RKO (cell line): ENCODE measurements at regions not wholly inside any gene's neighbourhood (a gene's known extent, or its start where the extent isn't known, plus 50 kb on each side); places are given as distances from the start of the nearest gene placed in this dataset.

ENCODE experiments used
- DNase-seq: peaks from one replicate; pipeline ENCODE4 v3.0.0-alpha.2; 2016; ENCODE audit warnings: low spot score

DNA sequence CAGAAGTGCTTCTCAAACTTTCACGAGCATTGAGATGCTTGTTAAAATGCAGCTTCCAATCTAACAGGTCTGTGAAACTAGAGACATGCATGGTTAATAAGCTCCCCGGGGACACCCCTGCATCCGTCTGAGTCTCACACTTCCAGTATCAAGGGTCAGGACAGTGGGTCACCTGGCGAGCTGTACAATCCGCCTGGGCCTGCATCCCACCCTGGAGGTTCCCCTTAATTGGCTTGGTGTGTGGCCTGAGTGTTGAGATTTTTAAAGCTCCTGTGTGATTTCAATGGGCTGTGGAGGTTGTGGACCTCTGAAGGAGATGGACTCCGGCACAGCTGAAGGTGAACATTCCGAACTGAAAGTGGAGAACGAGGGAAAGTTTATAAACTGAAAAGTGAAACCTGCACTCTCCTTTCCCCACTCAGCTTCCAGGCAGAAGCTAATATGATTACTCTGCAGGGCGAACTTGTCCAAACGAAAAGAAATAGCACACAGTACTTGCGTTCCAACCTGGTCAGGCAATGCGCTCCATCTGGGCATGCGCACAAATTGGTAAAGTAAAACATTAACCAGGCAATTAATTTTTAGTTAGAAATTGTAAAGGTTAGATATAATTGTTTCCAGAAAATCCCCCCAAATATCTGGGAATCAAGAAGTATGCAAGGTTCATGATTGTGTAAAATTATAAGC lies 191.7 kb upstream of the ALKAL2 start:
- DNase-seq = no peak

GRCh38 chr2:479031-479430 lies 191.1 kb upstream of the ALKAL2 start:
- no peak for DNase-seq

GRCh38 chr2:471560-471959 lies 183.7 kb upstream of the ALKAL2 start:
- DNase-seq = no peak

DNA sequence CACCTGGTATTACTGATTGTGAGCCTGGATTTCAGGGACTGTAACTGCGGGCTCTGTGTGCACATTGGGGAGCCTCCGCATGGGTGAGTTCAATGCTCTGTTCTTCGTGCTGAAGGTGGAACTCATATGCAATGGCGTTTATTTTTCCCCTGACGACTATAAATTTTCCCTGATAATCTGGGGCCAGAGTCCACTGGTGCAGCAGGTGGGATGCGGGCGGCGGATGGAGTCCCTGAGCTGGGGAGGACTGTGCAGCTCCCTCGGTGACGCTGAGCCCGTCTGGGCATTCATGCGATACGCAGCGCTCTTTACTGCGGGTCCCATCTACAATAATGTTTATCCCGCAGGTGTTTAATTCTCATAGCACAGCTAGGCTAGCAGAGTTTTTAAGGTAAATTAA lies 181.6 kb upstream of the ALKAL2 start:
- no peak for DNase-seq

- DNase-seq = no peak
These were observed 180.9 kb upstream of the ALKAL2 start for GRCh38 chr2:468648-469336.

- no peak for DNase-seq
These were observed 180.2 kb upstream of the ALKAL2 start for GRCh38 chr2:467892-468647.

DNA sequence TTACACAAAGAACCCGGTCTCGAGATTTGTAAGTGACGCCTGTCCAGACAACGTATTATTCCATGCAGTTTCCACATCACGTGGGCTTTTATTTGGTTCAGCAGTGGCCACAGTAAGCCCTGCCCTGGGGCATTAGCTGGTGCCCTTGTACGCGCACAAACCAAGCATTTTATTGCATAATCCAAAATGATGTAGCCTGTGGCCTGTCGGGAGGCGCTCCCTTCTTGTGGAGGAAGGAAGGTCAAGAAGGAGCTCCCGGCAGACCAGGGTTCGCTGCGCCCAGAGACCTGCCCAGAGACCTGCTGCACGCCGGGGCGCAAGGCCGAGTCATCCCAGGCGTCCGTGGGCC lies 179.6 kb upstream of the ALKAL2 start:
- DNase-seq = no peak

- no peak for DNase-seq
These were observed 179.2 kb upstream of the ALKAL2 start for GRCh38 chr2:467101-467500.

DNA sequence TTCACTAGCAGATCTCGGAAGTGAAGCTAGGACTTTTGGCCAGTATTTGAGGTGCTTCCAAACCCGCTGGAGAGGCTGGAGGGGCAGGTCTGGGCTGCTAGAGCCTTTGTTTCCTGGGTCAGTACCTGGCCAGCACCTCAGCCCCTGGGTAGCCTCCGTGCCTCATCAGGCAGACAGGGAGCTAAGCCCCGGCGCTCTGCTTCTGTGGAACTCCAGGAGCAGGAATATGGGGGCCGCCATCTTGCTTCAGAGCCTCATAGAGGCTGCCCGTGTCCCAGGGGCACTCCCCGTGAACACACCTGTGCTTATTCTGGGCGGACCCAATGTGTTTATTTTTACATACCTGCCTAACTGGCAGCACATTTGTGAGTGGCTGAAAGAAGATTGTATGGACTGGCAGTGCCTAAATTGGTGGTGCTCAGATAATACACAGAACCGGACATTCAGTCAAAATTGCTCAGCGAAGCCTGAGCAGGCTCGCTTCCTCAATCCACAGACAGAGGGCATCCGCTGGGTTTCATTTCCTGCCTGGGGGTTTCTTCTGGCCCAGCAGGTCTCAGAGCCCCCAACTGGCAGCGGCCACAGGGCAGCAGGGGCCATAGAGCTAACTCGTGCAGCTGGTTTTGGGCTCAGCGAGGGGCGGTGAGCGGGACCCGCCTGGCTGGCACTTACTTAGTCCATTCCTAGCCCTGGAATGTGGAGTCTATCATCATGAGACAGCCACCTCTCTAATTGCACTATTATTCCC lies 176.8 kb upstream of the ALKAL2 start:
- no peak for DNase-seq

DNA sequence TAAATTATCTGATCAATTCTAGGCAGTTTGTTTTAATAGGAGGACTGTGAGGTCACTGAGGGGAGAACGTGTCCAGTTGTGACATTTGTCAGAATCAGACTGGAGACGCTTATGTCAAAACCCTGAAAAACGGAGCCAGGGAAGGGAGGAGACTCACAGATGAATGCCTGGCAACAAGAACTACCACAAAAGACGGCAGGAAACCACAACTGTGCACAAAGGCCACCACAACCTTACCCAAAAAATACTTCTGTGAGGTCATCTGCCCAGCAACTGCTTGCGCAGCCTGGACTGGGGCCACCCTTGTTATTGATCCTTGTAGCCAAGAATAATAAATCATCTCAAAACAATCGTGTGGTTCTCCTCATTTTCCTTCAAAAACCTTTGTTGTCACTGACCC lies 173.0 kb upstream of the ALKAL2 start:
- no peak for DNase-seq

DNA sequence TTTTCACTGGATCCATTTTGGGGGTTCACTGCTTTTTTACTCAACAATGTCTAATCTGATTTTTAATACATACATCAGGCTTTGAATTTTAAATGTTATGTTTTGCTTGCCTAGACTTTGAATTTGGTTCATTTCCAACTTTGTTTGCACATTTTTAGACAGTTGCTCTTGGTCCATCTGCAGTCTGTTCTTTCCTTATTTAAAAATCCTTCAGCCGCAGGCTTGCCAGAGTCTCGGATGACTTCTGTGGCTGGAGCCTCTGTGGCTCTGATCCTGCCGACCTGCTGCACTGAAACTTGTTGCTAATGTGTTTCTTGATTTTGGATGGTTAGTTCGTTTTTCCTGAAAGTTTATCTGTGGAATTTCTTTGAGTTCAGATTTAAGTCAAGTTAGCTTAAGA lies 172.0 kb upstream of the ALKAL2 start:
- no peak for DNase-seq

DNA sequence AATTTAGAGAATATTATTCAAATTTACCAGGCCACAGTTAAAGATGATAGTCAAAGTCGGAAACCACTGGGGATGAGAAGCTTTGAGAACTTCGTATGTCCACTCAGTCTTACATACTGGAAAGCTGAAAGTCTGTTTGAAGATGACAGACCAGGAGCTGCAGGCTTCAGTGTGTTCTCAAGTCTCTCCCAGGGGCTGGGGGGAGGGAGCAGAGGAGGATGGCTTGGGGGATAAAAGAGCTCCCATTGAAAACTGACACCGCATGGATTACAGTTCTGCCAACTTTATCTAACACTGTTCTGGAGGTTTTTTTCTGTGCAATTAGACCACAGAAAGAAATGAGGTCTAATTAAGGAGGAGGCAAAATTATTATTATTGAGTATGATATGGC lies 170.5 kb upstream of the ALKAL2 start:
- DNase-seq = no peak

- peak; percentile 40 for DNase-seq
These were observed 170.0 kb upstream of the ALKAL2 start for GRCh38 chr2:457792-458424.

GRCh38 chr2:457262-457661 lies 169.4 kb upstream of the ALKAL2 start:
- no peak for DNase-seq

GRCh38 chr2:455913-456312 lies 168.0 kb upstream of the ALKAL2 start:
- DNase-seq = no peak

- no peak for DNase-seq
These were observed 167.3 kb upstream of the ALKAL2 start for GRCh38 chr2:455015-455705.

GRCh38 chr2:453132-453531 lies 165.2 kb upstream of the ALKAL2 start:
- DNase-seq = no peak

GRCh38 chr2:451495-451894 lies 163.6 kb upstream of the ALKAL2 start:
- no peak for DNase-seq

- DNase-seq = no peak
These were observed 161.6 kb upstream of the ALKAL2 start for GRCh38 chr2:449246-450067.

- no peak for DNase-seq
These were observed 160.2 kb upstream of the ALKAL2 start for GRCh38 chr2:447902-448665.
